GM18951 (cell line): ENCODE measurements at regions not wholly inside any gene's neighbourhood (a gene's known extent, or its start where the extent isn't known, plus 50 kb on each side); places are given as distances from the start of the nearest gene placed in this dataset.

ENCODE experiments used
- POLR2A ChIP-seq: IDR thresholded peaks from 4 replicates; pipeline ENCODE4 v1.6.1; 2011; ENCODE audit warnings: mild to moderate bottlenecking; ENCODE audit not compliant: insufficient read length, insufficient read depth; ENCODE audit errors: extremely low read depth
- in situ Hi-C: fragments of 300-500 bp; cut with MboI; formaldehyde crosslinking; loops from one replicate; pipeline ENCODE4 v1.12.0; 2022; ENCODE audit warnings: low sequenced_read_pairs, mixed read lengths, inconsistent platforms; ENCODE audit not compliant: unreplicated experiment

- TF ChIP-seq POLR2A = no peak
- in situ Hi-C loops = no loop called here
Measured at GRCh38 chr4:14575289-14575688, 427.0 kb upstream of the CPEB2 start.

GRCh38 chr4:14575919-14576318, 426.4 kb upstream of the CPEB2 start:
- in situ Hi-C loops = no loop called here
- TF ChIP-seq POLR2A = no peak

- in situ Hi-C loops = no loop called here
- no peak for TF ChIP-seq POLR2A
Measured at GRCh38 chr4:14580061-14580460, 422.2 kb upstream of the CPEB2 start.

GRCh38 chr4:14581741-14582140, 420.5 kb upstream of the CPEB2 start:
- in situ Hi-C loops = no loop called here

GRCh38 chr4:14582677-14583076, 419.6 kb upstream of the CPEB2 start:
- no peak for TF ChIP-seq POLR2A
- in situ Hi-C loops = no loop called here

More at GRCh38 chr4:14581741-14582140, 420.5 kb upstream of the CPEB2 start:
- no peak for TF ChIP-seq POLR2A

GRCh38 chr4:14583331-14583730, 418.9 kb upstream of the CPEB2 start:
- in situ Hi-C loops = no loop called here
- TF ChIP-seq POLR2A = no peak

- in situ Hi-C loops = no loop called here
- no peak for TF ChIP-seq POLR2A
Measured at GRCh38 chr4:14583752-14584151, 418.5 kb upstream of the CPEB2 start.

- TF ChIP-seq POLR2A = no peak
- in situ Hi-C loops = no loop called here
Measured at GRCh38 chr4:14592950-14593349, 409.3 kb upstream of the CPEB2 start.

GRCh38 chr4:14596028-14596427, 406.3 kb upstream of the CPEB2 start:
- in situ Hi-C loops = no loop called here
- no peak for TF ChIP-seq POLR2A

GRCh38 chr4:14596437-14596836, 405.8 kb upstream of the CPEB2 start:
- TF ChIP-seq POLR2A = no peak
- in situ Hi-C loops = no loop called here

- in situ Hi-C loops = no loop called here
- TF ChIP-seq POLR2A = no peak
Measured at GRCh38 chr4:14596904-14597303, 405.4 kb upstream of the CPEB2 start.

GRCh38 chr4:14602206-14602605, 400.1 kb upstream of the CPEB2 start:
- in situ Hi-C loops = no loop called here
- TF ChIP-seq POLR2A = no peak

- TF ChIP-seq POLR2A = no peak
- in situ Hi-C loops = no loop called here
Measured at GRCh38 chr4:14607001-14607400, 395.3 kb upstream of the CPEB2 start.

- no peak for TF ChIP-seq POLR2A
- in situ Hi-C loops = no loop called here
Measured at GRCh38 chr4:14607578-14607977, 394.7 kb upstream of the CPEB2 start.

GRCh38 chr4:14608630-14609029, 393.7 kb upstream of the CPEB2 start:
- in situ Hi-C loops = no loop called here
- TF ChIP-seq POLR2A = no peak
